ENCODE measurements at regions not wholly inside any gene's neighbourhood (a gene's known extent, or its start where the extent isn't known, plus 50 kb on each side); places are given as distances from the start of the nearest gene placed in this dataset.

DNA sequence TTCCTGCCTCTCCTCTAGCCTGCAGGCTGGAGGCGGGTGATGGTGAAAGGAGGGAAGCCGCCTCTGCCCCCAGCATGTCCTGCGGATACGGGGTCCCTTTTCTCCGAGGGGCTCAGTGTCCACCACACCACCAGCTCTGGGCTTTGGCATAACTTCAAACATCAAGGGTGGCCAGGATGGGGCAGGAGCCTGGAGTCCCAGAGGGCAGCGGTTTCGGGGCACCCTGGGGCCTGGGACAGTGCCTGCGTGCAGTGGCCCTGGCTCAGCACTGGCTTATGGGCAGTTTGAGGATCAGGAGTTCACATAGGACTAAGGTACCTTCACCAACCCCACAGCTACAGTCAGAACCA is 85.5 kb upstream of the GPC1 start:
- Histone ChIP-seq H3K4me1 (ENCODE audit: control insufficient read depth, insufficient read depth, low read length, poor library complexity, severe bottlenecking) (no peaks in the 10 kb centered on the region), H3K4me3 (ENCODE audit: extremely low read depth, insufficient read depth, low read length, poor library complexity, severe bottlenecking) (no peak overlapping the region), H3K36me3 (ENCODE audit: control insufficient read depth, insufficient read depth, low read length) (no peaks in the 10 kb centered on the region), H3K27ac (ENCODE audit: low read depth, low read length, severe bottlenecking) (no peak overlapping the region), H3K9me3 (ENCODE audit: control insufficient read depth, low read length) (peaks cover 4% of the 10 kb centered on the region)
- 95 to 100% methylated on average over 4 to 8 of the region's 8 CpGs for WGBS, 2 experiments (ENCODE audit: insufficient coverage in 2 of 2)

DNA sequence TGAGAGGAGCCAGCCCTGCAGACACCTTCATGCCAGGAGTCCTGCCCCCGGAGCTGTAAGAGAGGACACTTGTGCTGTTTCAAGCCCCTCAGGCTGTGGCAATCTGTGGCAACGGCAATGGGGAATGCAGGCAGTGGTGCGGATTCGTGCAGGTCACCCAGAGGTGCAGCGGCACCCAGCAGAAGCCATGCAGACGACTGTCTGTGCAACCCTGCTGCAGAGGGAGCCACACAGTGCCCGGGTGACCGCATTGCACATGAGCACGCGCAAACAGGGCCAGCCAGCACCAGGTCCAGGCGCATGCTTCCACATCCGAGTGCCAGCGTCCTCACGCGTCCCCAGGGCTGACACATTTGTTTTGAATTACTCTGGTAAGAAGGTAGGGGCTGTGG is 84.8 kb upstream of the GPC1 start:
- H3K4me1 ChIP-seq (ENCODE audit: control insufficient read depth, insufficient read depth, low read length, poor library complexity, severe bottlenecking): no peaks in the 10 kb centered on the region
- WGBS, 2 experiments (ENCODE audit: insufficient coverage in 2 of 2): 88 to 92% methylated on average over 11 to 13 of the region's 15 CpGs

DNA sequence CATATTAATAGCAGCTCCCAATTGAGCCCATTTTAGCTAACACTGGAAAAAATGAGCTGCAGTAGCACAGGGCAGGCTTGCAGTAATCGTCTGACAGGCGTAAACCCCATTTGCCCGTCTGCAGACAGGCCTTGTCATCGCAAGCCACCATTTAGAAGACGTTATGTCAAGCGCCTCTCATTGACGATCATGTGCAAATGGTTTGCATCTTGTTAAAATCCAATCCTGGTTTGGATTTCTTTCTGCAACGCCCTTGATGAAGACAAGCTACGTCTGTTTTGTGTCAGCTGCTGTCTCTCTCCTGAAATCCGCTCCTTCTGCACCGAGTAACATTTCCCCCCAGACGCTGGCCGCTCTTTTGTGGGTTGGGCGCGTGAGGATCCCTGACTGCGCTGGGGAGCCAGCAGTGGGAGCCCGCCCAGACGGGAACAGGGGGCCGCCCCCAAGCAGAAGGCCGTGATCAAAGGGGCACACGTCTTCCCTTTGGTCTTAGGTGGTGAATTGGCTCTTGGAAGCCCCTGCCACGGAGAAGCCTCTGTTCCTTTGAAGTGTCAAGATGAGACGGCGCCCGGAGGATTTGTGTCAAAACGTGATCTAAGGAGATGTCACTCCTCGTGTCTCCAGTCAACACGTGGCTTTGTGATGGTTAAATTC is 84.2 kb upstream of the GPC1 start:
- H3K4me1 ChIP-seq (ENCODE audit: control insufficient read depth, insufficient read depth, low read length, poor library complexity, severe bottlenecking): no peaks in the 10 kb centered on the region
- H3K4me3 ChIP-seq (ENCODE audit: extremely low read depth, insufficient read depth, low read length, poor library complexity, severe bottlenecking): no peak overlapping the region
- H3K27ac ChIP-seq (ENCODE audit: low read depth, low read length, severe bottlenecking): no peak overlapping the region
- WGBS, 2 experiments (ENCODE audit: insufficient coverage in 2 of 2): 89 to 90% methylated on average over 26 to 28 of the region's 28 CpGs
- no peaks in the 10 kb centered on the region for H3K9me3 ChIP-seq (ENCODE audit: control insufficient read depth, low read length)
- H3K36me3 ChIP-seq (ENCODE audit: control insufficient read depth, insufficient read depth, low read length): no peaks in the 10 kb centered on the region

More for the DNA sequence above, 84.8 kb upstream of the GPC1 start:
- no peaks in the 10 kb centered on the region for H3K36me3 ChIP-seq (ENCODE audit: control insufficient read depth, insufficient read depth, low read length)
- H3K27ac ChIP-seq (ENCODE audit: low read depth, low read length, severe bottlenecking): no peak overlapping the region
- no peaks in the 10 kb centered on the region for H3K9me3 ChIP-seq (ENCODE audit: control insufficient read depth, low read length)
- no peak overlapping the region for H3K4me3 ChIP-seq (ENCODE audit: extremely low read depth, insufficient read depth, low read length, poor library complexity, severe bottlenecking)

DNA sequence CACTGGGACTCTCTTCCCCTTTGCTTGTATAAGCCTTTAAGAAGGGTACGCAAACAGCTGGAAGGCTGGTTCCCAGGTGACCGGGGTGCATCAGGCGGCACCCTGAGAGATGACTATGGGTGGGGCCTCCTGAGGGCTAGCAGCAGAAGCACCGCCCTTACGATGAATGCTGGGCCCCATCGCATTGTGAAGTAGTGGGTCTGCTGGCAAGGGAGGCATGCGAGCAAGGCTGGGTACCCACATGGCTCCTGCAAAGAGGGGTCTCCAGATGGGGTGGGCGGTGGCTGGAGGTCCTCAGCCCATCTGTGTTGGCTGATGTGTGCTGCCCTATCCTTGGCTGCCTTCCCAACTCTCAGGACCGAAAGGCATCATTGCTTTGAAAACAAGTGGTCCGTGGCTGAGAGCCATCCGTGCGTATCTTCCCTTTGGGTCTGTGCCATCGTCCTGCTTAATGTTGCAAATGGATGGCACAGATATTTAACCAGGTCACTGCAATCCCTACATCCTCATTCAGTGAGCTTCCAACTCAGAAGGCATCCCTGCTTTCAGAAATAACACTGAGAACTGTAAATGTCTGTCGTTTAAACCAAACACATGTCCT is 83.5 kb upstream of the GPC1 start:
- WGBS, 2 experiments (ENCODE audit: insufficient coverage in 2 of 2): 92 to 94% methylated on average over 13 to 14 of the region's 14 CpGs
- Histone ChIP-seq H3K4me1 (ENCODE audit: control insufficient read depth, insufficient read depth, low read length, poor library complexity, severe bottlenecking) (no peaks in the 10 kb centered on the region), H3K36me3 (ENCODE audit: control insufficient read depth, insufficient read depth, low read length) (no peaks in the 10 kb centered on the region), H3K9me3 (ENCODE audit: control insufficient read depth, low read length) (no peaks in the 10 kb centered on the region), H3K27ac (ENCODE audit: low read depth, low read length, severe bottlenecking) (no peak overlapping the region), H3K4me3 (ENCODE audit: extremely low read depth, insufficient read depth, low read length, poor library complexity, severe bottlenecking) (no peak overlapping the region)

DNA sequence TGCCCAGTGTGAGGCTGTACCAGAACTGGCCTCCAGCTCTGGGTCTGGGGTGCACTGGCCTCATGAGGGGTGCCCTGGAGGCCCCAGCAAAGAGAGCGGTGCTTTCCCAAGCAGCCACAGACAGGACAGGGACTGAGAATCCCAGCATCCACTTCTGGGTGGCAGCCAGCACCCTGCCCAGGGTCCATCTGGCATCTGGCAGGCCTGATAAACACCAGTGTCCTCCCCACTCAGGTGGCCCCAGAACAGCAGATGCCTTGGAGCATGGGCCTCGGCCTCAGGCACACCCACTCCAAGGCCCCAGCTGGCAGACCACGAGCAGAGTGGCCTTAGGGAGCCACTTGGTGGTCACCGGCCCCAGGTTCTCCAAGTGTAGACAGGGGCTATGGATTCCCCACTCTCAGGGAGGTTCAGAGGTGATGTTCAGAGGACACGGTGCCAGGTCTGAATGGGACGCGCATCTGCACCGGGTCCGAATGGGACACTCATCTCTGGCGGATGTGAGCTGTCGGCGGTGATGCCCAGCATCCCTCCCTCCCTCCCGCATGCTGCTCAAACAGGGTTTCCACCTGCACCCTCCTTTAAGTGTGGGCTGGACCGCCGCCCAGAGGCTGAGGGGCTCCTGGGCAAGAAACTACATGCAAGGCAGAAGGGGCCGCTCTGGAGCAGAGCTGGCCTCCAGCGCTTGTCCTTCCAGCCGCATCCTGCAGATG is 82.2 kb upstream of the GPC1 start:
- Histone ChIP-seq H3K4me1 (ENCODE audit: control insufficient read depth, insufficient read depth, low read length, poor library complexity, severe bottlenecking) (no peaks in the 10 kb centered on the region), H3K9me3 (ENCODE audit: control insufficient read depth, low read length) (no peaks in the 10 kb centered on the region), H3K4me3 (ENCODE audit: extremely low read depth, insufficient read depth, low read length, poor library complexity, severe bottlenecking) (no peak overlapping the region), H3K27ac (ENCODE audit: low read depth, low read length, severe bottlenecking) (no peak overlapping the region), H3K36me3 (ENCODE audit: control insufficient read depth, insufficient read depth, low read length) (no peaks in the 10 kb centered on the region)
- 93 to 98% methylated on average over 16 of the region's 18 CpGs for WGBS, 2 experiments (ENCODE audit: insufficient coverage in 2 of 2)

DNA sequence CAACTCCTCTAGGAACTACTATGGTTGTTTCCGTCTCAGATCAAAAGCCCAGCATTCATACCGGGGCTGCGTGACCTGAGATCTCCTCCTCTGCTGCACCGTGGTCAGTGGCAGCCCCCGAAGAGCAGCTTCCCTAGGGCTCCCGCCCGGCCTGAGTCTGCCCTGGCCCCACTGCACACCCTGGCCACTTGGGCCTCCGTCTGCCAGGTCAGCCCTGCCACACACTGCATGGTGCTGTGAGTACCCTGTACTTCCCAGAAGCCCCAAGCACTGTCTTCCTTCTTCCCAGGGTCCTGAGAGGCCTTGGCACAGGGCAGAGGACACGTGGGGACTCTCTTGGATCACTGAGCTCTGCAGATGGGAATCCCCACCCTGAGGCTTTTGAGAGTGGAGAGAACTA is 81.5 kb upstream of the GPC1 start:
- WGBS, 2 experiments (ENCODE audit: insufficient coverage in 2 of 2): 87 to 89% methylated on average over 8 of the region's 9 CpGs
- H3K4me1 ChIP-seq (ENCODE audit: control insufficient read depth, insufficient read depth, low read length, poor library complexity, severe bottlenecking): no peaks in the 10 kb centered on the region
- no peak overlapping the region for H3K27ac ChIP-seq (ENCODE audit: low read depth, low read length, severe bottlenecking)
- no peaks in the 10 kb centered on the region for H3K36me3 ChIP-seq (ENCODE audit: control insufficient read depth, insufficient read depth, low read length)
- no peaks in the 10 kb centered on the region for H3K9me3 ChIP-seq (ENCODE audit: control insufficient read depth, low read length)
- H3K4me3 ChIP-seq (ENCODE audit: extremely low read depth, insufficient read depth, low read length, poor library complexity, severe bottlenecking): no peak overlapping the region

DNA sequence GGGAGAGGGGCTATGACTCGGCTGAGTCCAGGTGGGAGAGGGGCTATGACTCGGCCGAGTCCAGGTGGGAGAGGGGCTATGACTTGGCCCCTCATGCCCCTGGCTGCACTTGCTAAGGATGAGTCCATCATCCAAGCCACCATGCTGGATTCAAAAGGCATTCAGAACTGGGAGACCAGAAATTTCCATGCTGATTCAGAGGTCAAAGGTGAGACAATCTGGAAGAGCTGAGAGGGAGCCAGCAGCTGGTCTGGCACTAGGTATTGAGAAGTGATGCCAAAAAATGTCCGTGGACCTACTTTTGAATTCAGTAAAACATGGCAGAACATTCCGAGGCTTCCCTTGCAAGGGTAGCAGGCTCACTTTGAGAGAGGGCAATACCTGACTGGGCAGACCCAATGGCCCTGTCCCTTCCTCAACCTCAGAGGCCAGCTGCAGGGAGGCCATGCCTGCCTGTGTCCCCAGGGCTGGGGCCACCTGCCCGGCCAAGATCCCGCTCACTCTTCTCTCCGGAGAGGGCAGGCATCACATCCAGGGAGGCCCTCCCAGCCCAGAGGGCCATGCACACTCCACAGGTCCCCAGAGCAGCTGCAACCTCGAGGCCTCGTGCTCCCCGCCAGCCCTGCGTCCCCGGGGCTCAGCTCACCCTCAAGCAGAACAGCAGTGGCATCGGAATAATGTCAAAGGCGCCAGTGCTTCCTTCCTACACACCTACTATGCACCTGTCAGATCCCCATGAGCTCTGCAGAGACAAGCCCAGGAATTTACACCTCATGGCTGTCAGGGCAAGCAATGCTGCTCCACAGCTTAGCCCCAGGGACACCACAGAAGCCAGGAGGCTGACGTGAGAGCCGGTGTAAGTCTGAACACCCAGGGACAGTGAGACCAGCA is 80.2 kb upstream of the GPC1 start:
- WGBS, 2 experiments (ENCODE audit: insufficient coverage in 2 of 2): 92 to 93% methylated on average over 14 to 15 of the region's 17 CpGs
- no peaks in the 10 kb centered on the region for H3K4me1 ChIP-seq (ENCODE audit: control insufficient read depth, insufficient read depth, low read length, poor library complexity, severe bottlenecking)
- H3K4me3 ChIP-seq (ENCODE audit: extremely low read depth, insufficient read depth, low read length, poor library complexity, severe bottlenecking): no peak overlapping the region
- no peak overlapping the region for H3K27ac ChIP-seq (ENCODE audit: low read depth, low read length, severe bottlenecking)
- no peaks in the 10 kb centered on the region for H3K36me3 ChIP-seq (ENCODE audit: control insufficient read depth, insufficient read depth, low read length)
- H3K9me3 ChIP-seq (ENCODE audit: control insufficient read depth, low read length): peaks cover 2% of the 10 kb centered on the region

DNA sequence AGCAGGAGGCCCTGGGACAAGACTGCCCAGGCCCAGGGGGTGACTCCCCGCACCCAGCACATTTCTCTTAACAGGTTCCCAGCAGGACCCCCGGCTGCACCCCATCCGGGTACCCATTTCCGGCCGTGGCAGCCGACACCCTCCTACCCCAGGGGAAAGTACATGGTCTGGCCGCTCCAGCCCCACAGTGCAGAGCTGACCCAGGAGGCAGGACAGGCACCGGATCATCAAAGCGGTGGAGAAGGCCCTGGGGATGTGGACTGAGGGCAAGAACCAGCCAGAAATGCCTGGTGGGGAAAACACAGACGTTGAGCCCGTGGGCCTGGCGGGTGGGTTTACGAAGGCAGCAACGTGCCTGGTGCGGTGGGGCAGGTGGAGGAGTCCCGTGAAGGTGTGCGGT is 79.5 kb upstream of the GPC1 start:
- 94% methylated on average over 17 of the region's 17 CpGs for WGBS, 2 experiments (ENCODE audit: insufficient coverage in 2 of 2)
- Histone ChIP-seq H3K4me1 (ENCODE audit: control insufficient read depth, insufficient read depth, low read length, poor library complexity, severe bottlenecking) (no peaks in the 10 kb centered on the region), H3K9me3 (ENCODE audit: control insufficient read depth, low read length) (peaks cover 7% of the 10 kb centered on the region), H3K27ac (ENCODE audit: low read depth, low read length, severe bottlenecking) (no peak overlapping the region), H3K36me3 (ENCODE audit: control insufficient read depth, insufficient read depth, low read length) (no peaks in the 10 kb centered on the region), H3K4me3 (ENCODE audit: extremely low read depth, insufficient read depth, low read length, poor library complexity, severe bottlenecking) (no peak overlapping the region)

DNA sequence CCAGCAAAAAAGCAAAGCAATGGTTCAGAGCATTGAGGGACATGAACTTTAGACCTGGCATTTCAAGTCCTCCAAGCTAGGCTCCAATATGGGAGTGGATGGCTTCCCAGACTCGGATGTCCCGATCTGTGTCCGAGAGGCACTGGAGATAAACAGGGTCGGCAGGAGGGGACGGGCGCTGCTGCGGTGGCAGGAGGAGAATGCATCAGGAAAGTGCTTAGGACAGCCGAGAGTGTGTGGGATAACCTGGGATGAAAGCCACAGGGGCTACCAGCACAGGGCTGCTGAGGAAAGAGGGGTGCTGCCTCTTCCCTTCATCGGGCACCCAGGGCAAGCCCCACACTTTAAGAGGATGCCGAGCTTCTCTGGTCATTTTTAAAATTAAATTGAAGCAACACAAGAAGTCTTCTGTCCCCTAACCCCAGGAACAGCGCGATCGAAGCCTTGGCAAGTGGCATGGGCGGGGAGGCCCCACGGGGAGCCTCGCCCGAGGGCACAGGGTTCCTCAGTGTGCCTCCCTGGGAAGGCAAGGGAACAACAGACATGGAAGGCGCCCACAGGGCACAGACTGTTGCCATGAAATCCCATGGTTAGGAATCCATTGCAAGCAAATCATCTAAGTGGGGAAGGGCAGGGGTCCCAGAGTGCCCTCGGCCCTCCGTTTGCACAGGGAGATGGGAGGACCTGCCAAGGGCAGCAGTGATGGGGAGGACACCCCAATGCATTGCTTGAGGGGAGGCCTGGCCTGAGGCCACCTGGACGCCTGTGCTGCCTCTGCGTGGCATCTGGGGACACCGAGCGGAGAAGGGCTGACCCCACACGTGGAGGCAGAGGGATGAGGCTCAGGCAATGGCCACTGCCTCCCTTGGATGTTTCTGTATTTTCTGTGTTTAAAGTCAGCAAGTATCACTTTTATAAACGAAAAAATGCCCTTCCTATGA is 78.5 kb upstream of the GPC1 start:
- Histone ChIP-seq H3K4me1 (ENCODE audit: control insufficient read depth, insufficient read depth, low read length, poor library complexity, severe bottlenecking) (no peaks in the 10 kb centered on the region), H3K27ac (ENCODE audit: low read depth, low read length, severe bottlenecking) (no peak overlapping the region), H3K4me3 (ENCODE audit: extremely low read depth, insufficient read depth, low read length, poor library complexity, severe bottlenecking) (no peak overlapping the region), H3K36me3 (ENCODE audit: control insufficient read depth, insufficient read depth, low read length) (no peaks in the 10 kb centered on the region), H3K9me3 (ENCODE audit: control insufficient read depth, low read length) (peaks cover 18% of the 10 kb centered on the region)
- 91 to 94% methylated on average over 19 to 22 of the region's 26 CpGs for WGBS, 2 experiments (ENCODE audit: insufficient coverage in 2 of 2)

DNA sequence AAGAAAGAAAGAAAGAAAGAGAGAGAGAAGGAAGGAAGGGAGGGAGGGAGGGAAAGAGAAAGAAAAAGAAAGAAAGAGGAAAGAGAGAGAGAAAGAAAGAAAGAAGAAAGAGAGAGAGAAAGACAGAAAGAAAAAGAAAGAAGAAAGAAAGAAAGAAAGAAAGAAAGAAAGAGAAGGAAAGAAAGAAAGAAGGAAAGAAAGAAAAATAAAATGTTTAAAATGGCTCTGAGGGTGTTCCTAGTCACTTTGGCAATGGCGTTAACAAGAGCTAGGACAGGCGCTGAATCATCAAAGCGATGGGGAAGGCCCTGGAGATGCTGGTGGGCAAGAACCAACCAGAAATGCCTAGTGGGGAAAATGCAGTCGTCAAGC is 77.8 kb upstream of the GPC1 start:
- WGBS, 2 experiments (ENCODE audit: insufficient coverage in 2 of 2): 89 to 91% methylated on average over 4 of the region's 4 CpGs
- Histone ChIP-seq H3K27ac (ENCODE audit: low read depth, low read length, severe bottlenecking) (no peak overlapping the region), H3K4me1 (ENCODE audit: control insufficient read depth, insufficient read depth, low read length, poor library complexity, severe bottlenecking) (no peaks in the 10 kb centered on the region), H3K4me3 (ENCODE audit: extremely low read depth, insufficient read depth, low read length, poor library complexity, severe bottlenecking) (no peak overlapping the region), H3K36me3 (ENCODE audit: control insufficient read depth, insufficient read depth, low read length) (no peaks in the 10 kb centered on the region), H3K9me3 (ENCODE audit: control insufficient read depth, low read length) (peaks cover 20% of the 10 kb centered on the region)
